Activated CD8-positive, alpha-beta memory T cell treated with anti-CD3 and anti-CD28 coated beads for 1 hour (primary cell): ENCODE measurements at regions not wholly inside any gene's neighbourhood (a gene's known extent, or its start where the extent isn't known, plus 50 kb on each side); places are given as distances from the start of the nearest gene placed in this dataset.
"Not testable (repeated sequence)": the region's sequence is repeated elsewhere in the genome, so short reads cannot be mapped to it uniquely, and the experiment has no call there.

Source experiments
- DNase-seq, 2 donors: peaks; one replicate each; pipeline ENCODE4 v3.0.0-alpha.2; 2020; ENCODE audit warnings: low read depth in 1 of 2; ENCODE audit errors: extremely low read depth in 1 of 2

GRCh38 chr5:39933061-39933460 is 508.3 kb upstream of the DAB2 start:
- no peak for DNase-seq

GRCh38 chr5:39928709-39929108 is 503.9 kb upstream of the DAB2 start:
- DNase-seq, result no peak

- DNase-seq, result no peak
Observed at GRCh38 chr5:39919876-39920275, 495.1 kb upstream of the DAB2 start.

- DNase-seq, result no peak
Observed at GRCh38 chr5:39912906-39913305, 488.1 kb upstream of the DAB2 start.

GRCh38 chr5:39907267-39907951 is 482.6 kb upstream of the DAB2 start:
- DNase-seq, result not testable (repeated sequence)

- no peak for DNase-seq
Observed at GRCh38 chr5:39906146-39906545, 481.4 kb upstream of the DAB2 start.

GRCh38 chr5:39905356-39905755 is 480.6 kb upstream of the DAB2 start:
- DNase-seq, result no peak

GRCh38 chr5:39902626-39903025 is 477.8 kb upstream of the DAB2 start:
- no peak for DNase-seq

GRCh38 chr5:39898731-39899130 is 474.0 kb upstream of the DAB2 start:
- no peak for DNase-seq

- no peak for DNase-seq
Observed at GRCh38 chr5:39896706-39897105, 471.9 kb upstream of the DAB2 start.

- no peak for DNase-seq
Observed at GRCh38 chr5:39896104-39896503, 471.3 kb upstream of the DAB2 start.

GRCh38 chr5:39892708-39893107 is 467.9 kb upstream of the DAB2 start:
- no peak for DNase-seq

- DNase-seq, result no peak
Observed at GRCh38 chr5:39891376-39891775, 466.6 kb upstream of the DAB2 start.

- no peak for DNase-seq
Observed at GRCh38 chr5:39880985-39881384, 456.2 kb upstream of the DAB2 start.

- DNase-seq, result no peak
Observed at GRCh38 chr5:39877479-39877878, 452.7 kb upstream of the DAB2 start.

GRCh38 chr5:39876146-39876545 is 451.4 kb upstream of the DAB2 start:
- DNase-seq, result no peak

GRCh38 chr5:39870137-39870536 is 445.4 kb upstream of the DAB2 start:
- no peak for DNase-seq

GRCh38 chr5:39869396-39869795 is 444.6 kb upstream of the DAB2 start:
- DNase-seq, result no peak

- DNase-seq, result no peak
Observed at GRCh38 chr5:39867923-39868322, 443.1 kb upstream of the DAB2 start.

GRCh38 chr5:39863926-39864552 is 439.3 kb upstream of the DAB2 start:
- DNase-seq, result no peak

GRCh38 chr5:39857041-39857440 is 432.3 kb upstream of the DAB2 start:
- no peak for DNase-seq

- DNase-seq, result no peak
Observed at GRCh38 chr5:39854771-39855410, 430.1 kb upstream of the DAB2 start.
